IgD-negative memory B cell (primary cell): ENCODE measurements at regions not wholly inside any gene's neighbourhood (a gene's known extent, or its start where the extent isn't known, plus 50 kb on each side); places are given as distances from the start of the nearest gene placed in this dataset.

Experiments
- H3K27ac Mint-ChIP-seq, 3 donors: one replicate each; pipeline ENCODE4 v1.8.0; 2020 to 2022; ENCODE audit warnings: mild to moderate bottlenecking in 3 of 3, mixed read lengths in 3 of 3, moderate library complexity in 1 of 3
- H3K27me3 Mint-ChIP-seq: one replicate; pipeline ENCODE4 v1.8.0; 2021; ENCODE audit warnings: mixed read lengths
- H3K36me3 Mint-ChIP-seq: one replicate; pipeline ENCODE4 v1.8.0; 2020; ENCODE audit warnings: mild to moderate bottlenecking, mixed read lengths
- H3K4me1 Mint-ChIP-seq, 3 donors: one replicate each; pipeline ENCODE4 v1.8.0; 2020 to 2022; ENCODE audit warnings: mixed read lengths in 3 of 3, mild to moderate bottlenecking in 1 of 3
- H3K4me3 Mint-ChIP-seq, 4 donors: one replicate each; pipeline ENCODE4 v1.8.0; 2020 to 2022; ENCODE audit warnings: mild to moderate bottlenecking in 4 of 4, mixed read lengths in 4 of 4, moderate library complexity in 3 of 4
- H3K9me3 Mint-ChIP-seq, 3 donors: one replicate each; pipeline ENCODE4 v1.8.0; 2020 to 2021; ENCODE audit warnings: mixed read lengths in 3 of 3, mild to moderate bottlenecking in 1 of 3

GRCh38 chr19:30733826-30734550, 361.8 kb downstream of the ZNF536 start:
- peaks cover 1 to 3% (median 2%) of the 10 kb centered on the region in 3 donors for H3K9me3 Mint-ChIP-seq
- H3K4me3 Mint-ChIP-seq: no peak overlapping the region
- no peak overlapping the region for H3K27ac Mint-ChIP-seq
- H3K36me3 Mint-ChIP-seq: no peaks in the 10 kb centered on the region
- H3K4me1 Mint-ChIP-seq: no peaks in the 10 kb centered on the region
- H3K27me3 Mint-ChIP-seq: no peaks in the 10 kb centered on the region

- H3K27ac Mint-ChIP-seq: no peak overlapping the region
- no peaks in the 10 kb centered on the region for H3K36me3 Mint-ChIP-seq
- H3K27me3 Mint-ChIP-seq: no peaks in the 10 kb centered on the region
Measured at GRCh38 chr19:30731591-30731990, 359.4 kb downstream of the ZNF536 start.

GRCh38 chr19:30729451-30729850, 357.3 kb downstream of the ZNF536 start:
- Mint-ChIP-seq H3K4me1 (no peaks in the 10 kb centered on the region), H3K36me3 (no peaks in the 10 kb centered on the region), H3K27ac (no peak overlapping the region), H3K27me3 (no peaks in the 10 kb centered on the region), H3K9me3 (no peaks in the 10 kb centered on the region), H3K4me3 (no peak overlapping the region)

More at GRCh38 chr19:30731591-30731990, 359.4 kb downstream of the ZNF536 start:
- Mint-ChIP-seq H3K4me1 (no peaks in the 10 kb centered on the region), H3K9me3 (peaks cover 0 to 2% (median 0%) of the 10 kb centered on the region in 3 donors), H3K4me3 (no peak overlapping the region)

GRCh38 chr19:30722761-30723160, 350.6 kb downstream of the ZNF536 start:
- H3K4me1 Mint-ChIP-seq: peaks cover 0 to 5% (median 0%) of the 10 kb centered on the region in 3 donors
- H3K27me3 Mint-ChIP-seq: peaks cover 5% of the 10 kb centered on the region
- H3K27ac Mint-ChIP-seq: no peak overlapping the region
- H3K36me3 Mint-ChIP-seq: peaks cover under 1% of the 10 kb centered on the region
- H3K9me3 Mint-ChIP-seq: no peaks in the 10 kb centered on the region
- H3K4me3 Mint-ChIP-seq: no peak overlapping the region

GRCh38 chr19:30722186-30722585, 350.0 kb downstream of the ZNF536 start:
- Mint-ChIP-seq H3K4me1 (peaks cover 0 to 5% (median 0%) of the 10 kb centered on the region in 3 donors), H3K27ac (no peak overlapping the region), H3K27me3 (peaks cover 5% of the 10 kb centered on the region), H3K4me3 (no peak overlapping the region), H3K9me3 (no peaks in the 10 kb centered on the region), H3K36me3 (peaks cover 2% of the 10 kb centered on the region)

- peak overlapping the region in 2 of 4 donors; percentile 39 to 45 for H3K4me3 Mint-ChIP-seq
- no peaks in the 10 kb centered on the region for H3K9me3 Mint-ChIP-seq
- H3K4me1 Mint-ChIP-seq: peaks cover 0 to 5% (median 0%) of the 10 kb centered on the region in 3 donors
- H3K27me3 Mint-ChIP-seq: peaks cover 5% of the 10 kb centered on the region
- peaks cover 2% of the 10 kb centered on the region for H3K36me3 Mint-ChIP-seq
- no peak overlapping the region for H3K27ac Mint-ChIP-seq
Measured at GRCh38 chr19:30719999-30720345, 347.8 kb downstream of the ZNF536 start.

GRCh38 chr19:30719189-30719998, 347.2 kb downstream of the ZNF536 start:
- Mint-ChIP-seq H3K9me3 (peaks cover 0 to 2% (median 2%) of the 10 kb centered on the region in 3 donors), H3K4me3 (peak overlapping the region in 3 of 4 donors; percentile 66 to 82 (median 74)), H3K27me3 (peaks cover 5% of the 10 kb centered on the region), H3K4me1 (peaks cover 0 to 5% (median 0%) of the 10 kb centered on the region in 3 donors), H3K36me3 (peaks cover 2% of the 10 kb centered on the region), H3K27ac (no peak overlapping the region)

GRCh38 chr19:30718707-30719106, 346.5 kb downstream of the ZNF536 start:
- Mint-ChIP-seq H3K27ac (no peak overlapping the region), H3K4me3 (peak overlapping the region in 3 of 4 donors; percentile 61 to 82 (median 66)), H3K36me3 (peaks cover 2% of the 10 kb centered on the region), H3K9me3 (peaks cover 0 to 2% (median 2%) of the 10 kb centered on the region in 3 donors), H3K27me3 (peaks cover 5% of the 10 kb centered on the region), H3K4me1 (peaks cover 0 to 5% (median 0%) of the 10 kb centered on the region in 3 donors)

GRCh38 chr19:30718014-30718413, 345.8 kb downstream of the ZNF536 start:
- H3K27me3 Mint-ChIP-seq: peaks cover 5% of the 10 kb centered on the region
- H3K9me3 Mint-ChIP-seq: peaks cover 0 to 2% (median 2%) of the 10 kb centered on the region in 3 donors
- H3K36me3 Mint-ChIP-seq: peaks cover 2% of the 10 kb centered on the region
- H3K27ac Mint-ChIP-seq: no peak overlapping the region
- H3K4me3 Mint-ChIP-seq: peak overlapping the region in 1 of 4 donors; percentile 31
- peaks cover 0 to 5% (median 0%) of the 10 kb centered on the region in 3 donors for H3K4me1 Mint-ChIP-seq

GRCh38 chr19:30717381-30717780, 345.2 kb downstream of the ZNF536 start:
- Mint-ChIP-seq H3K4me1 (peaks cover 0 to 5% (median 0%) of the 10 kb centered on the region in 3 donors), H3K27me3 (peaks cover 5% of the 10 kb centered on the region), H3K27ac (no peak overlapping the region), H3K9me3 (peaks cover 0 to 2% (median 2%) of the 10 kb centered on the region in 3 donors), H3K4me3 (no peak overlapping the region), H3K36me3 (peaks cover 2% of the 10 kb centered on the region)

GRCh38 chr19:30712431-30713337, 340.5 kb downstream of the ZNF536 start:
- Mint-ChIP-seq H3K27ac (no peak overlapping the region), H3K27me3 (peaks cover 4% of the 10 kb centered on the region), H3K4me3 (no peak overlapping the region), H3K9me3 (peaks cover 0 to 2% (median 2%) of the 10 kb centered on the region in 3 donors), H3K36me3 (peaks cover under 1% of the 10 kb centered on the region), H3K4me1 (no peaks in the 10 kb centered on the region)

GRCh38 chr19:30711826-30712225, 339.6 kb downstream of the ZNF536 start:
- H3K27ac Mint-ChIP-seq: no peak overlapping the region
- no peak overlapping the region for H3K4me3 Mint-ChIP-seq
- H3K36me3 Mint-ChIP-seq: no peaks in the 10 kb centered on the region
- H3K4me1 Mint-ChIP-seq: no peaks in the 10 kb centered on the region
- H3K9me3 Mint-ChIP-seq: peaks cover 0 to 2% (median 2%) of the 10 kb centered on the region in 3 donors
- peaks cover 4% of the 10 kb centered on the region for H3K27me3 Mint-ChIP-seq

GRCh38 chr19:30711296-30711695, 339.1 kb downstream of the ZNF536 start:
- Mint-ChIP-seq H3K27me3 (peaks cover 4% of the 10 kb centered on the region), H3K4me3 (no peak overlapping the region), H3K36me3 (no peaks in the 10 kb centered on the region), H3K4me1 (no peaks in the 10 kb centered on the region), H3K27ac (no peak overlapping the region), H3K9me3 (peaks cover 0 to 2% (median 2%) of the 10 kb centered on the region in 3 donors)

- Mint-ChIP-seq H3K27me3 (peaks cover 4% of the 10 kb centered on the region), H3K9me3 (peaks cover 0 to 2% (median 2%) of the 10 kb centered on the region in 3 donors), H3K4me3 (no peak overlapping the region), H3K36me3 (peaks cover 2% of the 10 kb centered on the region), H3K27ac (no peak overlapping the region), H3K4me1 (no peaks in the 10 kb centered on the region)
Measured at GRCh38 chr19:30710721-30711120, 338.5 kb downstream of the ZNF536 start.
